OCI-LY7 (cell line): ENCODE measurements at regions not wholly inside any gene's neighbourhood (a gene's known extent, or its start where the extent isn't known, plus 50 kb on each side); places are given as distances from the start of the nearest gene placed in this dataset.

Experiments used
- BruUV-seq: library from RNA; stranded (reverse); fragments of 400-500 nt; replicated peaks from 2 replicates; lab custom pipeline; 2021; lab: Mats Ljungman, UMichigan
- CTCF ChIA-PET: fragments of 300-600 bp; sonication (Branson Sonifier 250); formaldehyde crosslinking; loops from one replicate; lab custom pipeline; 2022; ENCODE audit warnings: antibody characterized with exemption; ENCODE audit not compliant: unreplicated experiment; lab: Charles Lee
- POLR2A ChIA-PET: fragments of 300-600 bp; sonication (Branson Sonifier 250); formaldehyde crosslinking; loops from one replicate; lab custom pipeline; 2022; ENCODE audit warnings: antibody characterized with exemption; lab: Charles Lee
- DNase-seq: peaks from one replicate; pipeline ENCODE4 v3.0.0-alpha.2; 2015; ENCODE audit warnings: low spot score
- H2AFZ ChIP-seq: fragments of 200-600 bp; sonication (generic), shearing (Covaris generic); 2 replicates; pipeline ENCODE4 v1.6.1; 2014; ENCODE audit warnings: mild to moderate bottlenecking, antibody characterized with exemption, low read length, moderate library complexity
- H3K27ac ChIP-seq: fragments of 200-600 bp; sonication (generic); 2 replicates; pipeline ENCODE4 v1.5.1; 2014; ENCODE audit warnings: mixed run types, low read depth, mild to moderate bottlenecking, moderate library complexity, low read length, inconsistent platforms; ENCODE audit not compliant: poor library complexity, severe bottlenecking
- H3K36me3 ChIP-seq: fragments of 200-600 bp; sonication (generic); 2 replicates; pipeline ENCODE4 v1.6.1; 2014; ENCODE audit warnings: mild to moderate bottlenecking, antibody characterized with exemption, low read length, moderate library complexity, mixed read lengths; ENCODE audit not compliant: insufficient read depth
- H3K4me1 ChIP-seq: fragments of 200-600 bp; sonication (generic); 2 replicates; pipeline ENCODE4 v1.5.1; 2014; ENCODE audit warnings: mild to moderate bottlenecking, low read length; ENCODE audit not compliant: insufficient read depth, poor library complexity, severe bottlenecking
- H3K4me2 ChIP-seq: fragments of 200-600 bp; sonication (generic); 2 replicates; pipeline ENCODE4 v1.6.1; 2014; ENCODE audit warnings: mild to moderate bottlenecking, low read length
- H3K4me3 ChIP-seq: fragments of 200-600 bp; sonication (generic); 2 replicates; pipeline ENCODE4 v1.5.1; 2014; ENCODE audit warnings: mild to moderate bottlenecking, low read depth, low read length; ENCODE audit not compliant: poor library complexity, severe bottlenecking
- H3K79me2 ChIP-seq: fragments of 200-600 bp; sonication (generic); 2 replicates; pipeline ENCODE4 v1.6.1; 2016; ENCODE audit warnings: low read depth, mild to moderate bottlenecking, low read length, moderate library complexity, mixed read lengths; ENCODE audit not compliant: insufficient read depth
- H3K9me2 ChIP-seq: fragments of 200-600 bp; sonication (generic); 2 replicates; pipeline ENCODE4 v1.6.1; 2016; ENCODE audit warnings: mild to moderate bottlenecking, low read length, mixed read lengths; ENCODE audit not compliant: insufficient read depth
- H3K9me3 ChIP-seq: fragments of 200-600 bp; sonication (generic); 2 replicates; pipeline ENCODE4 v1.6.1; 2014; ENCODE audit warnings: mild to moderate bottlenecking, mixed run types, low read length, mixed read lengths
- H4K20me1 ChIP-seq: fragments of 200-600 bp; sonication (generic); 2 replicates; pipeline ENCODE4 v1.6.1; 2014; ENCODE audit warnings: mild to moderate bottlenecking, antibody characterized with exemption, low read length, moderate library complexity, mixed read lengths; ENCODE audit not compliant: insufficient read depth
- EZH2phosphoT487 ChIP-seq: fragments of 200-600 bp; sonication (generic); IDR thresholded peaks from 2 replicates; pipeline ENCODE4 v1.6.1; 2018; ENCODE audit warnings: low read depth, borderline replicate concordance, mild to moderate bottlenecking, mixed run types, antibody characterized with exemption, low read length, moderate library complexity, mixed read lengths
- intact Hi-C: fragments of 100-400 bp; cut with micrococcal nuclease; formaldehyde crosslinking; loops from one replicate; pipeline ENCODE4 v1.10.0; 2022; ENCODE audit not compliant: unreplicated experiment
- TF ChIP-seq, protein P1 (sequence below): fragments of 200-600 bp; sonication (generic); conservative IDR thresholded peaks from 2 replicates; pipeline ENCODE4 v1.5.1; 2014; ENCODE audit warnings: mild to moderate bottlenecking, antibody characterized with exemption, low read length, moderate library complexity, mixed read lengths

DNA sequence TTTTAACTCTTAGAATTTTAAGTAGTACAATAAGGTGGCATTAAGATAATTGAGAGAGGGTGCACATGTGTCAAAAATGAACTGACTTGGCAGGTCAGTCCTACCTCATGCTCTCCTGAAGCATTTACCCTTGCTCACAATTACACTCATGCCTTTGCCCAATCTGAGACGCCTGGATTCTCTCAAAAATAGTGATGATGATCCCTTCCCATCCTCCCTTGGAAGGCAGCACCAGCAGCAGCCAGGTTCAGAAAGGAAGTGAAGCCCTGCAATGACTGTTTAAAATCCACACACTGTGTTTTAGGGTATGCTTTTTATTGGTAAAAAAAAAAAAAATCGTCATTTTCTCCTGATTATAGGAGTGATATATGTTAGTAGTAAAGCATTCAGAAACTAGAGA lies 246.6 kb downstream of the PRELID2 start:
- TF ChIP-seq, protein P1, sequence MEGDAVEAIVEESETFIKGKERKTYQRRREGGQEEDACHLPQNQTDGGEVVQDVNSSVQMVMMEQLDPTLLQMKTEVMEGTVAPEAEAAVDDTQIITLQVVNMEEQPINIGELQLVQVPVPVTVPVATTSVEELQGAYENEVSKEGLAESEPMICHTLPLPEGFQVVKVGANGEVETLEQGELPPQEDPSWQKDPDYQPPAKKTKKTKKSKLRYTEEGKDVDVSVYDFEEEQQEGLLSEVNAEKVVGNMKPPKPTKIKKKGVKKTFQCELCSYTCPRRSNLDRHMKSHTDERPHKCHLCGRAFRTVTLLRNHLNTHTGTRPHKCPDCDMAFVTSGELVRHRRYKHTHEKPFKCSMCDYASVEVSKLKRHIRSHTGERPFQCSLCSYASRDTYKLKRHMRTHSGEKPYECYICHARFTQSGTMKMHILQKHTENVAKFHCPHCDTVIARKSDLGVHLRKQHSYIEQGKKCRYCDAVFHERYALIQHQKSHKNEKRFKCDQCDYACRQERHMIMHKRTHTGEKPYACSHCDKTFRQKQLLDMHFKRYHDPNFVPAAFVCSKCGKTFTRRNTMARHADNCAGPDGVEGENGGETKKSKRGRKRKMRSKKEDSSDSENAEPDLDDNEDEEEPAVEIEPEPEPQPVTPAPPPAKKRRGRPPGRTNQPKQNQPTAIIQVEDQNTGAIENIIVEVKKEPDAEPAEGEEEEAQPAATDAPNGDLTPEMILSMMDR = no peak
- no peak for TF ChIP-seq EZH2phosphoT487
- H3K4me2 ChIP-seq = no peak overlapping the region
- intact Hi-C loops = no loop called here
- no TSS peak for BruUV-seq
- no peak overlapping the region for H2AFZ ChIP-seq
- no peaks in the 10 kb centered on the region for H3K9me3 ChIP-seq
- no peaks in the 10 kb centered on the region for H4K20me1 ChIP-seq
- H3K27ac ChIP-seq = no peak overlapping the region
- CTCF ChIA-PET = no interaction called here
- POLR2A ChIA-PET = no interaction called here
- DNase-seq = no peak
- no peaks in the 10 kb centered on the region for H3K36me3 ChIP-seq
- H3K4me1 ChIP-seq = no peaks in the 10 kb centered on the region
- H3K4me3 ChIP-seq = no peak overlapping the region
- H3K9me2 ChIP-seq = no peaks in the 10 kb centered on the region
- no peaks in the 10 kb centered on the region for H3K79me2 ChIP-seq

DNA sequence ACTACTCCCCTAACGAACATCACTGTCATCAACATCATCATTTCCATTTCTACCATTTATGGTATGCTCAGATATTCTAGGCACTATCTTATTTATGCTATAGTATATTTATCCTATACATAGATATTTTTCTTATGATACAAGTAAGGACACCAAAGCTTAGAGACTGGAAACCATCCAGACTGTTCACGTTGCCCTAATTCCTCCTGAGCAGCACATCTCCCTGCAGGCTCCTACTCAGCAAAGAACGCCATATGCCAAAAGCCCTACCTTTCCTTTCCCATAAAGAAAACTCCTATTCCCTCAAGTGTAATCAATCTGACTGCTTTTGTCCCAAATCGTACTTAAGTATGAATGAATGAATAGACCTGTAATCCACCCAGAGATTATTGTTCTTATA lies 247.0 kb downstream of the PRELID2 start:
- Histone ChIP-seq H3K79me2 (no peaks in the 10 kb centered on the region), H3K27ac (no peak overlapping the region), H3K4me2 (no peak overlapping the region), H3K9me2 (no peaks in the 10 kb centered on the region), H2AFZ (no peak overlapping the region), H3K4me3 (no peak overlapping the region), H3K36me3 (no peaks in the 10 kb centered on the region), H4K20me1 (no peaks in the 10 kb centered on the region), H3K4me1 (no peaks in the 10 kb centered on the region), H3K9me3 (no peaks in the 10 kb centered on the region)
- TF ChIP-seq, protein P1 = no peak
- no peak for TF ChIP-seq EZH2phosphoT487
- BruUV-seq = no TSS peak
- DNase-seq = no peak
- ChIA-PET POLR2A (no interaction called here), CTCF (no interaction called here)
- intact Hi-C loops = no loop called here

- Histone ChIP-seq H3K4me1 (no peaks in the 10 kb centered on the region), H3K9me2 (no peaks in the 10 kb centered on the region), H3K27ac (no peak overlapping the region), H4K20me1 (no peaks in the 10 kb centered on the region), H3K79me2 (no peaks in the 10 kb centered on the region), H3K4me2 (no peak overlapping the region), H2AFZ (no peak overlapping the region), H3K9me3 (no peaks in the 10 kb centered on the region), H3K4me3 (no peak overlapping the region), H3K36me3 (no peaks in the 10 kb centered on the region)
- BruUV-seq = no TSS peak
- no peak for DNase-seq
- ChIA-PET CTCF (no interaction called here), POLR2A (no interaction called here)
- no peak for TF ChIP-seq EZH2phosphoT487
- TF ChIP-seq, protein P1 = no peak
- intact Hi-C loops = no loop called here
Observed at GRCh38 chr5:145587710-145588109, 247.4 kb downstream of the PRELID2 start.
